ENCODE measurements at regions not wholly inside any gene's neighbourhood (a gene's known extent, or its start where the extent isn't known, plus 50 kb on each side); places are given as distances from the start of the nearest gene placed in this dataset.

DNA sequence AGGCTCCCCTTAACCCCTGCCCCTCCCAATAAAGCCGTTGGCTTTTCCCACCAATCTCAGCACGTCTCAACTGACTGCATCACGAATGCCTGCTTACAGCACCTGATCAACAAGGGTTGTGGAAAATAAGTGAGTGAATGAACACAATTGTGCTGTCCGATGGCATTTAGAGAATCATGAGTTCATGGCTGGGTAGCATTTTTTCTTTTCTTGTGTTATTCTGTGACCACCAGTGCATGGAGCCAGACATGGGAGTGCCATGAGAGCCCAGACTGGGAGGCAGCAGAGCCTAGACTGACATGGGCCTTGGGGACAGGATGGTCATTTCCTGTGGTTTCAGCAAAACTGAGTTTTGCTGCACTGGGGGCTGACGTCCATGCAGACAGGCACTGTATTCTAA is 254.1 kb upstream of the IGFBP3 start:
- TF ChIP-seq, protein P1, sequence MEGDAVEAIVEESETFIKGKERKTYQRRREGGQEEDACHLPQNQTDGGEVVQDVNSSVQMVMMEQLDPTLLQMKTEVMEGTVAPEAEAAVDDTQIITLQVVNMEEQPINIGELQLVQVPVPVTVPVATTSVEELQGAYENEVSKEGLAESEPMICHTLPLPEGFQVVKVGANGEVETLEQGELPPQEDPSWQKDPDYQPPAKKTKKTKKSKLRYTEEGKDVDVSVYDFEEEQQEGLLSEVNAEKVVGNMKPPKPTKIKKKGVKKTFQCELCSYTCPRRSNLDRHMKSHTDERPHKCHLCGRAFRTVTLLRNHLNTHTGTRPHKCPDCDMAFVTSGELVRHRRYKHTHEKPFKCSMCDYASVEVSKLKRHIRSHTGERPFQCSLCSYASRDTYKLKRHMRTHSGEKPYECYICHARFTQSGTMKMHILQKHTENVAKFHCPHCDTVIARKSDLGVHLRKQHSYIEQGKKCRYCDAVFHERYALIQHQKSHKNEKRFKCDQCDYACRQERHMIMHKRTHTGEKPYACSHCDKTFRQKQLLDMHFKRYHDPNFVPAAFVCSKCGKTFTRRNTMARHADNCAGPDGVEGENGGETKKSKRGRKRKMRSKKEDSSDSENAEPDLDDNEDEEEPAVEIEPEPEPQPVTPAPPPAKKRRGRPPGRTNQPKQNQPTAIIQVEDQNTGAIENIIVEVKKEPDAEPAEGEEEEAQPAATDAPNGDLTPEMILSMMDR (IDR thresholded peaks at IDR 0.05), result no peak
- no peak for TF ChIP-seq POLR2A (IDR thresholded peaks at IDR 0.05)

Measured in adrenal gland (tissue), 5 donors.